Retinal pigment epithelial cell (primary cell): ENCODE measurements at regions not wholly inside any gene's neighbourhood (a gene's known extent, or its start where the extent isn't known, plus 50 kb on each side); places are given as distances from the start of the nearest gene placed in this dataset.

Experiments used
- DNase-seq: peaks from one replicate; pipeline ENCODE4 v3.0.0-alpha.2; 2010; ENCODE audit warnings: low read depth
- H3K4me3 ChIP-seq: 2 replicates; pipeline ENCODE4 v1.5.1; 2011; ENCODE audit warnings: mild to moderate bottlenecking, low read length, control low read depth, moderate library complexity
- CTCF ChIP-seq: conservative IDR thresholded peaks from 2 replicates; pipeline ENCODE4 v1.5.1; 2011; ENCODE audit warnings: low read depth, low read length, control low read depth, inconsistent platforms

DNA sequence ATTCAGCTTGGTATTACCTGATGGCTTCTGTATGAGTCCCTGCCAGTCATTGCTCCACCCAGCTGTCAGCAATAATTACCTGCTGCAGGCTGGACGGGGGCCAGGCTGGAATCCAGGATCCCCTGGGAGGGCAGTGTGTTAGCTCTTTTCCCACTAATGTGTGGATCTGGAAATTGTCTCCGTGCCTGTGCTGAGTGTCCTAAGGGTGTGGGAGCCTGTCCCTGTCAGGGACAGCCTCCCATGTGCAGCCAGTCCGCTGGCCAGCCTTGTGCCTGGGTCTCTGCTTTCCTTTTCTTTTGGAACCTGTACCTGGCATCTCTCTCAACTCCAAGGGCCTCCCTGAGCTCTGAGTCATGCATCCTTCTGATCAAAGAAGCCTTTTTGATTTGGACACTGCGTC, 107.2 kb upstream of the SPRED2 start:
- TF ChIP-seq CTCF: no peak
- H3K4me3 ChIP-seq: no peak overlapping the region
- DNase-seq: no peak

DNA sequence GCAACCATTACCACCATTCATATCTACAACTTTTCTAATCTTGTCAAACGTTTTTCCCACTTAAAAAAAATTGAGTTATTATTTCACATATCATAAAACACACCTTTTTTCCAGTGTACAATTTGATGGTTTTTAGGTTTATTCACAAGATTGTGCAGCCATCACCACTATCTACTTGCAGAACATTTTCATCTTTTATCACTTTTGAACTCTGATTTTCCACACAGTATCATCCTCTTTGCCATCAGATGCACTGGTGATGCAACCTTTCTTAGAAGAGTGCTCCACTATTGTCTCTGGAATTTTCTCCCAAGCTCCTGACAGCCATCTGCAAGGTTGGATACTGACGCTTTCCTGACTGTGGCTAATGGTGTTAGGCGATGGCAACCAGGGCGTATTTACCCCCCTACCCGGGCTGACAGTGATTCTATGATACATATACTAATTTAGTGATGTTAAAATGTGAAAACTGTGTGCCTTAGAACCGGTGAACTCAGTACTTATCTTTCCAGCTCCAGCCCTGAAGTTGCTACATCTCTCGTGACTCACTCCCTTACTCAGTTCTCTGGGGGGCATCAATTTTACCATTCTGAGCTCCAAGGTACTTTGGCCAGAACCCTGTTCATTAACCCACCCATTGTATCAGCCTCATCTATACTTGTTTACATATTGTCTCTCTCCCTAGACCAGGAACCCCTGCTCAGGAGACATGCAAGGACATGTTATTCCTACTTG, 105.4 kb upstream of the SPRED2 start:
- TF ChIP-seq CTCF: no peak
- no peak overlapping the region for H3K4me3 ChIP-seq
- DNase-seq: no peak

DNA sequence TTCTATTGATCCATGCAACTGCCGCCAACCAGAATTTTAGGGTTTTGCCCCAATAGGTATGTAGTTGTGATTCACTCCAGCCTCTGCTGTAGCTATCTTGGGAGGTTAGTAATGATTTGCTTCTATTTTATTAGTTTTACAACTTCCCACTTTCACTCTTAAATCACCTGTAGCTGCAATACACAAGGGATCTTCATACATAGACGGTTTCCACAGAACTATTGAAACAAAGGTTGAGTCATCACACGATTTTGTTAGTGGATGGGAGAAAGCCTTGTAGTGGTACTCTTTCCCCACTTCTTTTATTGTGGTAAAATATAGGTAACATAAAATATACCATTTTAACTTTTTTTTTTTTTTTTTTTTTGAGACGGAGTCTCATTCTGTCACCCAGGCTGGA, 104.2 kb upstream of the SPRED2 start:
- no peak for DNase-seq
- TF ChIP-seq CTCF: no peak
- H3K4me3 ChIP-seq: no peak overlapping the region

DNA sequence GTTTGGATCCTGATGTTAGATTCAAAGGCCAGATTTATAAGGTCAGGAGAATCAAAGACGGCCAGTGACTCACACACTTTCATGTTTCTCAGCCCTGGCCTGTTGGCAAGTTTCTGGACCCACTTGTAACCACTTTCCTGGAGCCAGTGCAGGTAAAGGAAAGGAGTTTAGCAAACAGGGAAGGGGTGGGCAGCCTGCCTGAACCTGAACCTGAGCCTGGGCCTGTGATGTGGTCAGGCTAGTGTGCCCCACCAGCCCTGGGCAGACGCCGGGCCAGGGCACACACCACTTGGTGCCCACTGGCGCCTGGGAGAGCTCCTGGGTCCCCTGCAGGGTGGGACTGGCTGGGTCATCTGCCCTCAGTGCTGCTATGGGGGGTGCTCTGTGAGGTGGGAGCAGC, 100.5 kb upstream of the SPRED2 start:
- TF ChIP-seq CTCF: no peak
- no peak overlapping the region for H3K4me3 ChIP-seq
- DNase-seq: no peak

DNA sequence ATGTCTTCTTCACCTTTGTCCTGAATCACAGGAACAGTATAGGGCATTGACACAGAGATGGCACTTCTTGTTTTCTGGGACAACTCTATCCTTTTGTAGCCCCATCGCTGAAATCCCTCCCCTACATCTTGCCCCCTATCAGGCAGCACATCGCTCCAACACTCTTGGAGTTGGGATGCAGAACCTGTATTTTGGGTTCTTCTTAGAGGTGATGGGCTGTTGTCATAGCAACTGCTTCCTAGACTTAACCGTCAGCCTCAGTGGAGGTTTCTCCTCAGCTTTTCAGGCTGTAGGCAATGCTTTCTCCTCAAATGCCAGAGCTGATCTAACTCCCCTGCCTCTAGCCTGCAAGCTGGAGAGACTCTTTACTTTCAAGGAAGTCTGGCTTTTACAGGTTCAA, 99.9 kb upstream of the SPRED2 start:
- no peak for DNase-seq
- TF ChIP-seq CTCF: no peak
- no peak overlapping the region for H3K4me3 ChIP-seq

GRCh38 chr2:65530547-65531320, 98.3 kb upstream of the SPRED2 start:
- TF ChIP-seq CTCF: no peak
- no peak overlapping the region for H3K4me3 ChIP-seq
- no peak for DNase-seq

DNA sequence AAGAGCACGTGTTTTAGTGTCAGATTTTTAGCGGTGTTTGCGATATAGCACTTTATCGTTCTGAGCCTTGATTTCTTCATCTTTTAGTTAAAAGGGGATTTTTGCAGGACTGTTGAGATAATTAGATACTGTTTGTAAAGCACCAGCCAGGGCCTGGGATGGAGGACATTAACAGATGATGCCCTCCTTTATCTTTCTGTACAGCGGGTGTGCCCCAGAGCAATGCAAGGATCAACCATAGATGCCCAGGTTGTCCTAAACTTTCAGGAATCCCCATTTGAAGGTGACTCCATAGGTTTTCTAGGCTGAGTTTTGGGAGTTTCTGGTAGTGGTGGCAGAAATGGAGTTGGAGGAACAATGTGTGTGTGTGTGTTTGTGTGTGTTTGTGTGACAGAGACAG, 97.0 kb upstream of the SPRED2 start:
- TF ChIP-seq CTCF: no peak
- DNase-seq: no peak
- no peak overlapping the region for H3K4me3 ChIP-seq
